Endothelial cell of umbilical vein (primary cell): ENCODE measurements at regions not wholly inside any gene's neighbourhood (a gene's known extent, or its start where the extent isn't known, plus 50 kb on each side); places are given as distances from the start of the nearest gene placed in this dataset.

Source experiments
- BruUV-seq: library from RNA; stranded (reverse); fragments of 400-500 nt; replicated peaks from 2 replicates; lab custom pipeline; 2021; lab: Mats Ljungman, UMichigan
- CTCF ChIA-PET: fragments of 300-600, 350-600 bp; sonication (Branson Sonifier 250); formaldehyde crosslinking; loops from one replicate; lab custom pipeline; 2021; ENCODE audit warnings: antibody characterized with exemption, inconsistent platforms; lab: Charles Lee
- POLR2A ChIA-PET: fragments of 300-600, 350-600 bp; sonication (Branson Sonifier 250); formaldehyde crosslinking; loops from one replicate; lab custom pipeline; 2021; ENCODE audit warnings: antibody characterized with exemption, inconsistent platforms; lab: Charles Lee
- DNase-seq: peaks from one replicate; pipeline ENCODE4 v3.0.0-alpha.2; 2011; ENCODE audit warnings: low read depth, low spot score
- FAIRE-seq: peaks from 2 replicates; lab custom pipeline; 2011; peaks lifted over from hg19 to GRCh38; lab: Jason Lieb, UNC
- H2AFZ ChIP-seq: 2 replicates; pipeline ENCODE4 v1.6.0; 2012; ENCODE audit warnings: low read depth, low read length, control low read depth, inconsistent platforms
- H3K27ac ChIP-seq: 2 replicates; pipeline ENCODE4 v1.5.1; 2011; ENCODE audit warnings: low read depth, mild to moderate bottlenecking, control low read depth, low read length, moderate library complexity; ENCODE audit not compliant: insufficient read depth
- H3K27me3 ChIP-seq, 2 experiments: 2 replicates each; pipeline versions ENCODE4 v1.6.0 to v1.6.1; 2011; ENCODE audit warnings: low read length in 2 of 2, mixed read lengths in 1 of 2; ENCODE audit not compliant: control insufficient read depth in 2 of 2, insufficient read depth in 2 of 2
- H3K36me3 ChIP-seq, 2 experiments: 2 replicates in 1 of 2; 3 replicates in 1 of 2; pipeline ENCODE4 v1.5.1; 2011; ENCODE audit warnings: low read length in 2 of 2, mild to moderate bottlenecking in 1 of 2, moderate library complexity in 1 of 2; ENCODE audit not compliant: control insufficient read depth in 2 of 2, insufficient read depth in 2 of 2; ENCODE audit errors: extremely low read depth in 1 of 2
- H3K4me1 ChIP-seq: 3 replicates; pipeline ENCODE4 v1.5.1; 2011; ENCODE audit warnings: mild to moderate bottlenecking, low read length; ENCODE audit not compliant: control insufficient read depth, insufficient read depth; ENCODE audit errors: extremely low read depth
- H3K4me2 ChIP-seq: 2 replicates; pipeline ENCODE4 v1.6.1; 2011; ENCODE audit warnings: low read length, control low read depth, mixed read lengths; ENCODE audit not compliant: insufficient read depth
- H3K4me3 ChIP-seq, 3 experiments: fragments of 200-600 bp in 1 of 3; sonication (generic), shearing (Covaris generic) in 1 of 3; replicated peaks in 1 of 3; 2 replicates each; pipeline ENCODE4 v1.5.1; 2011 to 2016; ENCODE audit warnings: control low read depth in 3 of 3, low read length in 3 of 3, mild to moderate bottlenecking in 2 of 3, inconsistent platforms in 1 of 3, low read depth in 1 of 3, moderate library complexity in 1 of 3; ENCODE audit not compliant: insufficient read depth in 1 of 3
- H3K79me2 ChIP-seq: 2 replicates; pipeline ENCODE4 v1.6.0; 2012; ENCODE audit warnings: low read length, inconsistent platforms; ENCODE audit not compliant: control insufficient read depth, insufficient read depth
- H3K9ac ChIP-seq: replicated peaks from 2 replicates; pipeline ENCODE3; 2011; ENCODE audit warnings: low read length, control low read depth; ENCODE audit not compliant: insufficient read depth; ENCODE audit errors: extremely low read depth
- H3K9me1 ChIP-seq: replicated peaks from 3 replicates; pipeline ENCODE4 v1.6.0; 2011; ENCODE audit warnings: mild to moderate bottlenecking, low read length; ENCODE audit not compliant: control insufficient read depth, insufficient read depth; ENCODE audit errors: extremely low read depth
- H3K9me3 ChIP-seq: replicated peaks from 2 replicates; pipeline ENCODE4 v1.5.1; 2012; ENCODE audit warnings: low read length, inconsistent platforms; ENCODE audit not compliant: control insufficient read depth, insufficient read depth
- H4K20me1 ChIP-seq: replicated peaks from 2 replicates; pipeline ENCODE3; 2011; ENCODE audit warnings: mild to moderate bottlenecking, low read length; ENCODE audit not compliant: control insufficient read depth, insufficient read depth; ENCODE audit errors: extremely low read depth
- EZH2 ChIP-seq: IDR thresholded peaks from 2 replicates; pipeline ENCODE4 v1.6.1; 2012; ENCODE audit warnings: borderline replicate concordance, low read depth, mild to moderate bottlenecking, moderate library complexity, low read length, inconsistent platforms; ENCODE audit not compliant: severe bottlenecking
- FOS ChIP-seq: IDR thresholded peaks from 2 replicates; pipeline ENCODE4 v1.6.1; 2011; ENCODE audit warnings: mild to moderate bottlenecking, low read length, moderate library complexity, borderline replicate concordance; ENCODE audit not compliant: insufficient read depth
- GATA2 ChIP-seq: IDR thresholded peaks from 2 replicates; pipeline ENCODE4 v1.7.0; 2011; ENCODE audit warnings: low read depth, mild to moderate bottlenecking, moderate library complexity, mixed read lengths, low read length; ENCODE audit not compliant: insufficient read length, insufficient read depth
- JUN ChIP-seq: IDR thresholded peaks from 2 replicates; pipeline ENCODE4 v1.6.1; 2011; ENCODE audit warnings: borderline replicate concordance, low read depth; ENCODE audit not compliant: insufficient read length, insufficient read depth
- MAX ChIP-seq: IDR thresholded peaks from 2 replicates; pipeline ENCODE4 v1.6.1; 2011; ENCODE audit not compliant: insufficient read depth, insufficient read length
- MYC ChIP-seq: IDR thresholded peaks from one replicate; pipeline ENCODE4 v1.6.1; 2011; ENCODE audit warnings: mild to moderate bottlenecking, low read depth, low read length
- POLR2A ChIP-seq: IDR thresholded peaks from 2 replicates; pipeline ENCODE4 v1.6.1; 2012; ENCODE audit warnings: low read depth, mild to moderate bottlenecking, control low read depth, low read length
- POLR2AphosphoS5 ChIP-seq: IDR thresholded peaks from 2 replicates; pipeline ENCODE4 v1.6.1; 2012; ENCODE audit warnings: low read depth, mild to moderate bottlenecking, control low read depth, low read length, moderate library complexity; ENCODE audit not compliant: insufficient read depth
- dilution Hi-C: fragments of 300-500 bp; cut with MboI; formaldehyde crosslinking; loops from one replicate; pipeline ENCODE4 v1.15.0; 2019; ENCODE audit warnings: low sequenced_read_pairs; ENCODE audit not compliant: extremely low pct_ligation_motif_present
- intact Hi-C: fragments of 100-400 bp; cut with micrococcal nuclease; formaldehyde crosslinking; loops from one replicate; pipeline ENCODE4 v1.10.0; 2022
- TF ChIP-seq, protein P1 (sequence below), 2 donors: IDR thresholded peaks; 1 replicate in 1 of 2; 2 replicates in 1 of 2; pipeline ENCODE4 v1.5.1; 2011; ENCODE audit warnings: low read length in 2 of 2, mild to moderate bottlenecking in 2 of 2, moderate library complexity in 2 of 2, control low read depth in 1 of 2, inconsistent platforms in 1 of 2, low read depth in 1 of 2; ENCODE audit not compliant: insufficient read depth in 1 of 2; ENCODE audit errors: extremely low read depth in 1 of 2

DNA sequence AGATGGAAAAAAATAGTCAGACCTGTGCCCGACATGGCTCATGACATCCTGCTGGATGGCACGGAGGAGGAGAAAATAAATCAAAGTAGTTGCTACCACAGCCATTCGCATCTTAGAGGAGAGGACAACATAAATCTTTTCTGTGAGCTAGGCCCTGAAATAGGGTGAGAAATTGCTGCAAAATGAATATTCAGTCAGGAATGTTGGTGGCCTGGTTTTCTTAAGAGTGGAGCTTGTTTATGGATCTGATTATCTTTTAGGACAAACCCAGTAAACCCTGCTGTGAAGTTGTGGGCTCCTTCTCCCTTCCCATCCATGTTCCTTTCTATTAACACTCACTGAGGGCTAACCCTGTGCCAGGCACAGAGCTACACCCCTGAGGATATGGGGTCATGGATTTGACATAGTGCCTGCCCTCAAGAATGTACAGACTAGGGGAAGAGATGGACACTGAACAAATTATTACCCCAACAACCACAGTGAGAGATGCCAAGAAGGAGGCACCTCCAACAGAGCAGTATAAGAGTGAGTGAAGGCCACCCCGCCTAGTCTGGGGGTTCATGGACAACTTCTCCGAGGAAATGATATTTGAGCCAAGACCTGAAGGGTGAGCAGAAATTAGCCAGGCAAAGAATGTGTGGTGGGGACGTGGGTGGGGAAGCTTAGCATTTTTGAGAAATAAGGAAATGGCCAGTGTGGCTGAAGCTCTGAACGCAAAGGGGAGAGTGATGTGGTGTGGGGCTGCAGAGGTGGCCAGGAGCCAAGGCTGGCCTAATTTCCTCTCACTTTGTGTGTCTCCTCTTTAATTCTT, 68.9 kb upstream of the ARL8B start:
- ChIA-PET CTCF (interaction anchor here (0.8 to 11.5 kb wide), 8 partner anchors 11 to 343 kb away, joined by 3 to 382 read pairs (median 4); partner anchors contain the start of gene BHLHE40), POLR2A (no interaction called here)
- no TSS peak for BruUV-seq
- TF ChIP-seq MYC = no peak
- TF ChIP-seq POLR2AphosphoS5 = no peak
- TF ChIP-seq GATA2 = no peak
- TF ChIP-seq FOS = no peak
- no peak for TF ChIP-seq JUN
- TF ChIP-seq, protein P1, sequence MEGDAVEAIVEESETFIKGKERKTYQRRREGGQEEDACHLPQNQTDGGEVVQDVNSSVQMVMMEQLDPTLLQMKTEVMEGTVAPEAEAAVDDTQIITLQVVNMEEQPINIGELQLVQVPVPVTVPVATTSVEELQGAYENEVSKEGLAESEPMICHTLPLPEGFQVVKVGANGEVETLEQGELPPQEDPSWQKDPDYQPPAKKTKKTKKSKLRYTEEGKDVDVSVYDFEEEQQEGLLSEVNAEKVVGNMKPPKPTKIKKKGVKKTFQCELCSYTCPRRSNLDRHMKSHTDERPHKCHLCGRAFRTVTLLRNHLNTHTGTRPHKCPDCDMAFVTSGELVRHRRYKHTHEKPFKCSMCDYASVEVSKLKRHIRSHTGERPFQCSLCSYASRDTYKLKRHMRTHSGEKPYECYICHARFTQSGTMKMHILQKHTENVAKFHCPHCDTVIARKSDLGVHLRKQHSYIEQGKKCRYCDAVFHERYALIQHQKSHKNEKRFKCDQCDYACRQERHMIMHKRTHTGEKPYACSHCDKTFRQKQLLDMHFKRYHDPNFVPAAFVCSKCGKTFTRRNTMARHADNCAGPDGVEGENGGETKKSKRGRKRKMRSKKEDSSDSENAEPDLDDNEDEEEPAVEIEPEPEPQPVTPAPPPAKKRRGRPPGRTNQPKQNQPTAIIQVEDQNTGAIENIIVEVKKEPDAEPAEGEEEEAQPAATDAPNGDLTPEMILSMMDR (IDR thresholded peaks at IDR 0.05; ENCODE audit: extremely low read depth in 1 of 2, insufficient read depth in 1 of 2, low read depth in 1 of 2, low read length in 2 of 2) = no peak
- TF ChIP-seq EZH2 = no peak
- TF ChIP-seq POLR2A = no peak
- no peak for TF ChIP-seq MAX
- intact Hi-C loops = no loop called here
- no peak overlapping the region for H3K27ac ChIP-seq
- no peaks in the 10 kb centered on the region for H3K9me3 ChIP-seq
- FAIRE-seq = no peak
- no peak overlapping the region for H2AFZ ChIP-seq
- no peaks in the 10 kb centered on the region for H3K4me1 ChIP-seq
- H3K36me3 ChIP-seq = no peaks in the 10 kb centered on the region
- no peaks in the 10 kb centered on the region for H4K20me1 ChIP-seq
- no peaks in the 10 kb centered on the region for H3K79me2 ChIP-seq
- no peaks in the 10 kb centered on the region for H3K27me3 ChIP-seq
- H3K4me2 ChIP-seq = no peak overlapping the region
- H3K9ac ChIP-seq = no peak overlapping the region
- no peak overlapping the region for H3K4me3 ChIP-seq
- DNase-seq = no peak
- no peaks in the 10 kb centered on the region for H3K9me1 ChIP-seq
- dilution Hi-C loops = no loop called here
